ENCODE measurements at regions not wholly inside any gene's neighbourhood (a gene's known extent, or its start where the extent isn't known, plus 50 kb on each side); places are given as distances from the start of the nearest gene placed in this dataset.

DNA sequence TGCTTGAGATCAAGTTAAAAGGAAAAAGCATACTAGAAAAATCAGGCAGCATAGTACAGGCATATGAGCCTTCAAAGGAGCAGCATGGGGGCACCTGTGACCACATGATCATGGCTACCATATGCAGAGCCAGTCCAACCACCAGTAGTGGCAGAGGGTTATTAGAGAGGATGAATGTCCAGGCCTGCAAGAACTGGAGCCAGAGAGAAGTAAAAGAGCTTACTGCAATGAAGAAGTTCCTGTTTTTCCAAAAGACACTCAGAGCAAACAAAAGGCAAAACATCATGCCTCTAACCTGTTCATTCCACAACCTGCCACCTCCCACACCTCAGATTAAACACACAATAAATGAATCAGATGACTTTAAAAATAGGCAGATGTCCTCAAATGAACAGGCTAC is 99.6 kb upstream of the NAMPT start:
- TF ChIP-seq, protein P1, sequence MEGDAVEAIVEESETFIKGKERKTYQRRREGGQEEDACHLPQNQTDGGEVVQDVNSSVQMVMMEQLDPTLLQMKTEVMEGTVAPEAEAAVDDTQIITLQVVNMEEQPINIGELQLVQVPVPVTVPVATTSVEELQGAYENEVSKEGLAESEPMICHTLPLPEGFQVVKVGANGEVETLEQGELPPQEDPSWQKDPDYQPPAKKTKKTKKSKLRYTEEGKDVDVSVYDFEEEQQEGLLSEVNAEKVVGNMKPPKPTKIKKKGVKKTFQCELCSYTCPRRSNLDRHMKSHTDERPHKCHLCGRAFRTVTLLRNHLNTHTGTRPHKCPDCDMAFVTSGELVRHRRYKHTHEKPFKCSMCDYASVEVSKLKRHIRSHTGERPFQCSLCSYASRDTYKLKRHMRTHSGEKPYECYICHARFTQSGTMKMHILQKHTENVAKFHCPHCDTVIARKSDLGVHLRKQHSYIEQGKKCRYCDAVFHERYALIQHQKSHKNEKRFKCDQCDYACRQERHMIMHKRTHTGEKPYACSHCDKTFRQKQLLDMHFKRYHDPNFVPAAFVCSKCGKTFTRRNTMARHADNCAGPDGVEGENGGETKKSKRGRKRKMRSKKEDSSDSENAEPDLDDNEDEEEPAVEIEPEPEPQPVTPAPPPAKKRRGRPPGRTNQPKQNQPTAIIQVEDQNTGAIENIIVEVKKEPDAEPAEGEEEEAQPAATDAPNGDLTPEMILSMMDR (IDR thresholded peaks at IDR 0.05): no peak
- no peak for TF ChIP-seq EZH2 (IDR thresholded peaks at IDR 0.05; ENCODE audit: borderline replicate concordance, insufficient read depth, low read depth, low read length, poor library complexity, severe bottlenecking)
